ENCODE measurements at regions not wholly inside any gene's neighbourhood (a gene's known extent, or its start where the extent isn't known, plus 50 kb on each side); places are given as distances from the start of the nearest gene placed in this dataset.

DNA sequence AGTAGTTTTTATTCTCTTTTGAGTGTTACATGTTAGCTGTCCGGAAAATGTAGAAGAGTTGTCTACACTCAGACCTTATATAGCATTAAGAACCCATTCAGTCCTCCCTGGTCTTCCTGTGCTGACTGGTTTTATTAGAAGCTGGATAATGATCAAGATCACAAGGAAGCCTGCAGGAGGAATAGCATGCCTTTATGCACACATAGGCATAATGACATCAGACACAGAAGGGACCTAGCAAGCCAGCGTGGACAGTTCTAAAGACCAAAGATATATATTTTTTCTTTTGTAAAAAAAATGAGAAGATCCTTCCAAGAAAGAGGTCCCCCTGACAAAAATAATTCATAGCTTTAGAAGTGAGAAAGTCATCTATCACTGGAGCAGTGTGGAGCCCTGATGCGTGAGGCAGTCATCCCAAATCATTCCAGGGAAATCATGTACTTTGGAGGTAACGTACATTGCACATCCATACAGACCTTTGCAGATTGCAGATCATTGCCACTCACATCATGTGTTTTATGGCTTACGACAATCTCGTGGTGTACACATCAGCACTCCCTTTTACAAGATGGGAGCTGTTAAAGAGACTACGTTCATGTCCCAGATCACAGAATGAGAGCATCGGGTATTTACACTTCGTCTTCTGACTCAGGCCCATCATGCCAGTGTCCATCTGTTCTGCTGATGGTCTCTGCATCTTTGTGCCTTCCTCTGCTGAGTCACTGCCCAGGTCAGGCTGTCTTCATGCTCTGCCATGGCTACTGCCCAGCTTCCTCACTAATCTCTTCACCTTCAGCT is 334.0 kb downstream of the SOCS6 start:
- no peaks in the 10 kb centered on the region for H3K36me3 ChIP-seq (ENCODE audit: control insufficient read depth in 3 of 3, insufficient read depth in 3 of 3, low read length in 3 of 3)
- no peak overlapping the region for H3K27ac ChIP-seq (ENCODE audit: low read depth, low read length)
- no peaks in the 10 kb centered on the region for H3K4me1 ChIP-seq (ENCODE audit: control insufficient read depth in 3 of 3, insufficient read depth in 3 of 3, low read length in 3 of 3)
- no peaks in the 10 kb centered on the region for H3K27me3 ChIP-seq (ENCODE audit: control insufficient read depth in 3 of 3, insufficient read depth in 3 of 3, low read length in 3 of 3)
- H3K4me3 ChIP-seq (ENCODE audit: low read length in 3 of 3): no peak overlapping the region
- H3K9ac ChIP-seq (ENCODE audit: low read depth in 1 of 3, low read length in 3 of 3): no peak overlapping the region
- no peaks in the 10 kb centered on the region for H3K9me3 ChIP-seq (ENCODE audit: control insufficient read depth in 3 of 3, low read length in 3 of 3)

- no peak overlapping the region for H3K4me3 ChIP-seq (ENCODE audit: low read length in 3 of 3)
- no peaks in the 10 kb centered on the region for H3K9me3 ChIP-seq (ENCODE audit: control insufficient read depth in 3 of 3, low read length in 3 of 3)
- no peak overlapping the region for H3K9ac ChIP-seq (ENCODE audit: low read depth in 1 of 3, low read length in 3 of 3)
- no peaks in the 10 kb centered on the region for H3K4me1 ChIP-seq (ENCODE audit: control insufficient read depth in 3 of 3, insufficient read depth in 3 of 3, low read length in 3 of 3)
- no peaks in the 10 kb centered on the region for H3K36me3 ChIP-seq (ENCODE audit: control insufficient read depth in 3 of 3, insufficient read depth in 3 of 3, low read length in 3 of 3)
- H3K27me3 ChIP-seq (ENCODE audit: control insufficient read depth in 3 of 3, insufficient read depth in 3 of 3, low read length in 3 of 3): no peaks in the 10 kb centered on the region
- no peak overlapping the region for H3K27ac ChIP-seq (ENCODE audit: low read depth, low read length)
Measured at GRCh38 chr18:70621710-70622109, 332.9 kb downstream of the SOCS6 start.

GRCh38 chr18:70620837-70621612 is 332.2 kb downstream of the SOCS6 start:
- Histone ChIP-seq H3K9me3 (ENCODE audit: control insufficient read depth in 3 of 3, low read length in 3 of 3) (no peaks in the 10 kb centered on the region), H3K4me1 (ENCODE audit: control insufficient read depth in 3 of 3, insufficient read depth in 3 of 3, low read length in 3 of 3) (no peaks in the 10 kb centered on the region), H3K36me3 (ENCODE audit: control insufficient read depth in 3 of 3, insufficient read depth in 3 of 3, low read length in 3 of 3) (no peaks in the 10 kb centered on the region), H3K9ac (ENCODE audit: low read depth in 1 of 3, low read length in 3 of 3) (no peak overlapping the region), H3K27ac (ENCODE audit: low read depth, low read length) (no peak overlapping the region), H3K4me3 (ENCODE audit: low read length in 3 of 3) (no peak overlapping the region), H3K27me3 (ENCODE audit: control insufficient read depth in 3 of 3, insufficient read depth in 3 of 3, low read length in 3 of 3) (no peaks in the 10 kb centered on the region)

DNA sequence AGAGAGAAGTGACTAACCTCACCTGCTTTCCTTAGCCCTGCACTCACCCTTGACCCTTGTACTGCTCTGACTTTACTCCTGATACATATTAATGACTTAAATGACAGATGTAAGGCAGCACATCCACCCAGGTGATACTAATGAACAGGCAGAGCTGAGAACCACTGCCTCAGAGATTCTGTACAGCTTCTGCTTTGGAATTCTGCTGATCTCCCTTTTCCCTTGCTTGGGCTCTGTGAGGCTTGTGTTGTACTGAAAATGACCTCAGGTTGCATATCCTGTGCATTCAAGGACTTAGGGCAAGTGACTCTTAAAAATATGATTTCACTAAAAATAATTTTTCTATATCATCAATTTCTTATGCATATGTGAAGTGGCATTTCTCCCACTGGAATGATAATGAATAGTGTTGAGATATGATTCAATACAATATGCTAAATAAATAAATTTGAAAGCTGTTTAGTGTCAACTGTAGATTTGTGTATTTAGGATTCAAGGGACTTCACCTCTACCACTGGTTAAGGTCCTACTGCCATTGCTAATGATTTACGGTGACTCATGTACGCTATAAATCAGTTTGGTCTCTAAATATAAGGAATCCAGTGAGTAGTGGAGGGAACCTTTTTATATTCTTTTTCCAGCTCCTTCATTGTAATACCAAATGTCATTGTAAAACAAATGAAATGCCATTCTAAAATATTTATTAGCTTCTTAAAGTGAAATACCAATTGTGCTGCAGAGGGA is 328.3 kb downstream of the SOCS6 start:
- no peak overlapping the region for H3K27ac ChIP-seq (ENCODE audit: low read depth, low read length)
- H3K9me3 ChIP-seq (ENCODE audit: control insufficient read depth in 3 of 3, low read length in 3 of 3): no peaks in the 10 kb centered on the region
- H3K9ac ChIP-seq (ENCODE audit: low read depth in 1 of 3, low read length in 3 of 3): no peak overlapping the region
- H3K36me3 ChIP-seq (ENCODE audit: control insufficient read depth in 3 of 3, insufficient read depth in 3 of 3, low read length in 3 of 3): no peaks in the 10 kb centered on the region
- no peak overlapping the region for H3K4me3 ChIP-seq (ENCODE audit: low read length in 3 of 3)
- no peaks in the 10 kb centered on the region for H3K27me3 ChIP-seq (ENCODE audit: control insufficient read depth in 3 of 3, insufficient read depth in 3 of 3, low read length in 3 of 3)
- no peaks in the 10 kb centered on the region for H3K4me1 ChIP-seq (ENCODE audit: control insufficient read depth in 3 of 3, insufficient read depth in 3 of 3, low read length in 3 of 3)

DNA sequence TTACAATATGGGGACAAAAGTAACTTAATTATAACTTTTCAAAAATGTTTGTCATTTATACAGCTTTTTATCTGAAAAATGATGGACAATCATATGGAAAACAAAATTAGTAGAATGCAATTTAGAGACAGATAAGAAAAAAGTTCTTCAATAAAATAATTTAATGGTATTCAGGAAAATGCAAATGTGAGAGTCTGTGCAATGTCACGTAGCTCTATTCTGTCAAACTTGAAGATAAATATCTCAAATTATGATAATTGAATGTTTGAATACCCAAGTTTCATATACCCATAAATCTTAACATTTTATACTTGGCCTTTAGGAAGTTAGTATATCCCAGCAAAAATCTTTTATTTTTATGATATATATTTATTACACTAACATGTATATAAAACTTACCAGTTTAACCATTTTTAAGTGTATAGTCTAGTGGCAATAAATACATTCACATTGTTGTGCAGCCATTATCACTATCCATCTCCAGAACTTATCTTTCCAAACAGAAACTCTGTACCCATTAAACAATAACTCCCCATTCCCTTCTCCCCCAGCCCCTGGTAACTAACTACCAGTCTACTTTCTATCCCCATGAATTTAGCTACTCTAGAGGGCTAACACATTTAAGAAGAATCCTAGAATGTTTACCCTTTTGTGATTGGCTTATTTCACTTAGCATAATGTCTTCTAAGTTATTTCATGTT is 311.5 kb downstream of the SOCS6 start:
- Histone ChIP-seq H3K36me3 (ENCODE audit: control insufficient read depth in 3 of 3, insufficient read depth in 3 of 3, low read length in 3 of 3) (no peaks in the 10 kb centered on the region), H3K9me3 (ENCODE audit: control insufficient read depth in 3 of 3, low read length in 3 of 3) (no peaks in the 10 kb centered on the region), H3K4me1 (ENCODE audit: control insufficient read depth in 3 of 3, insufficient read depth in 3 of 3, low read length in 3 of 3) (no peaks in the 10 kb centered on the region), H3K27ac (ENCODE audit: low read depth, low read length) (no peak overlapping the region), H3K27me3 (ENCODE audit: control insufficient read depth in 3 of 3, insufficient read depth in 3 of 3, low read length in 3 of 3) (no peaks in the 10 kb centered on the region), H3K4me3 (ENCODE audit: low read length in 3 of 3) (no peak overlapping the region), H3K9ac (ENCODE audit: low read depth in 1 of 3, low read length in 3 of 3) (no peak overlapping the region)

DNA sequence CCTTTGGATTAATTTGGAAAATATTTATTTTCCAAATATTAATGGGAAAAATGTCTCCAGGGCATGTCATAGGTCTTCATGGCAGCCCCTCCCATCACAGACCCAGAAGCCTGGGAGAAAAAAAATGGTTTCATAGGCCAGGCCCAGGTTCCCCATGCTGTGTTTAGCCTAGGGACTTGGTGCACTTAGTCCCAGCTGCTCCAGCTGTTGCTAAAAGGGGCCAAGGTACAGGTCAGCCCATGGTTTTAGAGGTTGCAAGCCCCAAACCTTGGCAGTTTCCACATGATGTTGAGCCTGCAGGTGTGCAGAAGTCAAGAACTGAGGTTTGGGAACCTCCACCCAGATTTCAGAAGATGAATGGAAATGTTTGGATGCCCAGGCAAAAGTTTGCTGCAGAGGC is 309.6 kb downstream of the SOCS6 start:
- H3K27ac ChIP-seq (ENCODE audit: low read depth, low read length): no peak overlapping the region

GRCh38 chr18:70582981-70583380 is 294.1 kb downstream of the SOCS6 start:
- H3K27me3 ChIP-seq (ENCODE audit: control insufficient read depth in 3 of 3, insufficient read depth in 3 of 3, low read length in 3 of 3): no peaks in the 10 kb centered on the region
- no peak overlapping the region for H3K27ac ChIP-seq (ENCODE audit: low read depth, low read length)
- no peaks in the 10 kb centered on the region for H3K36me3 ChIP-seq (ENCODE audit: control insufficient read depth in 3 of 3, insufficient read depth in 3 of 3, low read length in 3 of 3)
- peaks cover 0 to 6% (median 0%) of the 10 kb centered on the region in 3 donors for H3K9me3 ChIP-seq (ENCODE audit: control insufficient read depth in 3 of 3, low read length in 3 of 3)
- no peak overlapping the region for H3K4me3 ChIP-seq (ENCODE audit: low read length in 3 of 3)
- no peak overlapping the region for H3K9ac ChIP-seq (ENCODE audit: low read depth in 1 of 3, low read length in 3 of 3)
- no peaks in the 10 kb centered on the region for H3K4me1 ChIP-seq (ENCODE audit: control insufficient read depth in 3 of 3, insufficient read depth in 3 of 3, low read length in 3 of 3)

More for the DNA sequence above, 309.6 kb downstream of the SOCS6 start:
- H3K9ac ChIP-seq (ENCODE audit: low read depth in 1 of 3, low read length in 3 of 3): no peak overlapping the region
- H3K4me3 ChIP-seq (ENCODE audit: low read length in 3 of 3): no peak overlapping the region
- no peaks in the 10 kb centered on the region for H3K36me3 ChIP-seq (ENCODE audit: control insufficient read depth in 3 of 3, insufficient read depth in 3 of 3, low read length in 3 of 3)
- no peaks in the 10 kb centered on the region for H3K27me3 ChIP-seq (ENCODE audit: control insufficient read depth in 3 of 3, insufficient read depth in 3 of 3, low read length in 3 of 3)
- H3K4me1 ChIP-seq (ENCODE audit: control insufficient read depth in 3 of 3, insufficient read depth in 3 of 3, low read length in 3 of 3): no peaks in the 10 kb centered on the region
- H3K9me3 ChIP-seq (ENCODE audit: control insufficient read depth in 3 of 3, low read length in 3 of 3): no peaks in the 10 kb centered on the region

DNA sequence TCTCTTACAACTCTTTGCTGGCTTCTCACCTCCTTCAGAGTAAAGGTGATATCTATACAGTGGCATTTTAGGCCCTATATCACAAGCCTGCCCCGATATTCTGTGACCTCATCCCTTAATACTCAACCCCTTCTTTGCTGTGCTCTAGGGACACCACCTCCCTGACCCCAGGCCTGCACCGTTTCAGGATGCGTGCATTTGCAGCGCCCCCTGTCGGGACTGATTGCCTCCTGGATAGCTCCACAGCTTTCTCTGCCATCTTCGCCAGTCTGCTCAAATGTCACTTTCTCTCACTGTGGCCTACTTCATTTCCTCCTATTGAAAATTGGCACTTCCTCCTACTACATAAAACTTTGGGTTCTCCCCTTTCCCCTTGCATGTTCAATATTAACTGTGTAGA is 289.6 kb downstream of the SOCS6 start:
- Histone ChIP-seq H3K9ac (ENCODE audit: low read depth in 1 of 3, low read length in 3 of 3) (no peak overlapping the region), H3K27me3 (ENCODE audit: control insufficient read depth in 3 of 3, insufficient read depth in 3 of 3, low read length in 3 of 3) (no peaks in the 10 kb centered on the region), H3K4me1 (ENCODE audit: control insufficient read depth in 3 of 3, insufficient read depth in 3 of 3, low read length in 3 of 3) (no peaks in the 10 kb centered on the region), H3K4me3 (ENCODE audit: low read length in 3 of 3) (no peak overlapping the region), H3K36me3 (ENCODE audit: control insufficient read depth in 3 of 3, insufficient read depth in 3 of 3, low read length in 3 of 3) (no peaks in the 10 kb centered on the region), H3K9me3 (ENCODE audit: control insufficient read depth in 3 of 3, low read length in 3 of 3) (no peaks in the 10 kb centered on the region), H3K27ac (ENCODE audit: low read depth, low read length) (no peak overlapping the region)

GRCh38 chr18:70577023-70577420 is 288.2 kb downstream of the SOCS6 start:
- no peak overlapping the region for H3K9ac ChIP-seq (ENCODE audit: low read depth in 1 of 3, low read length in 3 of 3)
- no peak overlapping the region for H3K4me3 ChIP-seq (ENCODE audit: low read length in 3 of 3)
- no peaks in the 10 kb centered on the region for H3K36me3 ChIP-seq (ENCODE audit: control insufficient read depth in 3 of 3, insufficient read depth in 3 of 3, low read length in 3 of 3)
- H3K9me3 ChIP-seq (ENCODE audit: control insufficient read depth in 3 of 3, low read length in 3 of 3): no peaks in the 10 kb centered on the region
- no peaks in the 10 kb centered on the region for H3K4me1 ChIP-seq (ENCODE audit: control insufficient read depth in 3 of 3, insufficient read depth in 3 of 3, low read length in 3 of 3)
- no peaks in the 10 kb centered on the region for H3K27me3 ChIP-seq (ENCODE audit: control insufficient read depth in 3 of 3, insufficient read depth in 3 of 3, low read length in 3 of 3)
- no peak overlapping the region for H3K27ac ChIP-seq (ENCODE audit: low read depth, low read length)

All from skeletal muscle tissue (tissue), 3 donors.